Naive thymus-derived CD4-positive, alpha-beta T cell (primary cell): ENCODE measurements at regions not wholly inside any gene's neighbourhood (a gene's known extent, or its start where the extent isn't known, plus 50 kb on each side); places are given as distances from the start of the nearest gene placed in this dataset.

Source experiments
- ATAC-seq: fragments of 150-1000 bp; cut with Tn5 transposase; 2 replicates; pipeline ENCODE4 v1.10.0; 2021; ENCODE audit warnings: mild to moderate bottlenecking, moderate library complexity
- CTCF ChIA-PET: fragments of 350-600 bp; sonication (Branson Sonifier 250); formaldehyde crosslinking; loops from one replicate; lab custom pipeline; 2021; ENCODE audit warnings: antibody characterized with exemption; lab: Charles Lee
- POLR2A ChIA-PET: fragments of 350-600 bp; sonication (Branson Sonifier 250); formaldehyde crosslinking; loops from one replicate; lab custom pipeline; 2021; ENCODE audit warnings: antibody characterized with exemption, inconsistent platforms; lab: Charles Lee
- DNase-seq, 9 donors: peaks; one replicate each; pipeline versions ENCODE4 v3.0.0 to v3.0.0-alpha.2; 2020 to 2022; ENCODE audit warnings: mixed read lengths in 1 of 9
- H3K27ac ChIP-seq: one replicate; pipeline ENCODE4 v1.7.0; 2013; ENCODE audit warnings: mild to moderate bottlenecking, low read depth, low read length, moderate library complexity
- H3K27me3 ChIP-seq, 2 donors: one replicate each; pipeline ENCODE4 v1.7.0; 2013; ENCODE audit warnings: low read length in 2 of 2, mild to moderate bottlenecking in 2 of 2, moderate library complexity in 2 of 2; ENCODE audit not compliant: control insufficient read depth in 2 of 2, insufficient read depth in 2 of 2
- H3K36me3 ChIP-seq, 3 experiments: 1 replicate in 2 of 3; 2 replicates in 1 of 3; pipeline ENCODE4 v1.7.0; 2013; ENCODE audit warnings: low read length in 3 of 3, mild to moderate bottlenecking in 3 of 3, moderate library complexity in 1 of 3; ENCODE audit not compliant: insufficient read depth in 3 of 3, control insufficient read depth in 2 of 3
- H3K4me1 ChIP-seq, 2 donors: one replicate each; pipeline ENCODE4 v1.7.0; 2013; ENCODE audit warnings: low read length in 2 of 2, mild to moderate bottlenecking in 2 of 2, moderate library complexity in 1 of 2; ENCODE audit not compliant: control insufficient read depth in 2 of 2, insufficient read depth in 2 of 2
- H3K4me3 ChIP-seq: 2 replicates; pipeline ENCODE4 v1.7.0; 2013; ENCODE audit warnings: mild to moderate bottlenecking, low read length
- H3K9me3 ChIP-seq, 3 experiments: 1 replicate in 2 of 3; 2 replicates in 1 of 3; pipeline ENCODE4 v1.7.0; 2013; ENCODE audit warnings: low read length in 3 of 3; ENCODE audit not compliant: control insufficient read depth in 2 of 3
- H3K27ac Mint-ChIP-seq, 9 donors: one replicate each; pipeline ENCODE4 v1.8.0; 2020 to 2022; ENCODE audit warnings: mixed read lengths in 9 of 9, mild to moderate bottlenecking in 8 of 9, moderate library complexity in 5 of 9, inconsistent platforms in 2 of 9
- H3K27me3 Mint-ChIP-seq, 5 donors: one replicate each; pipeline ENCODE4 v1.8.0; 2021 to 2022; ENCODE audit warnings: mixed read lengths in 5 of 5, mild to moderate bottlenecking in 1 of 5
- H3K36me3 Mint-ChIP-seq, 5 donors: one replicate each; pipeline ENCODE4 v1.8.0; 2020 to 2022; ENCODE audit warnings: mixed read lengths in 5 of 5, mild to moderate bottlenecking in 3 of 5, inconsistent platforms in 1 of 5
- H3K4me1 Mint-ChIP-seq, 7 donors: one replicate each; pipeline ENCODE4 v1.8.0; 2020 to 2022; ENCODE audit warnings: mixed read lengths in 7 of 7, mild to moderate bottlenecking in 3 of 7, inconsistent platforms in 1 of 7
- H3K4me3 Mint-ChIP-seq, 10 donors: one replicate each; pipeline ENCODE4 v1.8.0; 2020 to 2022; ENCODE audit warnings: mild to moderate bottlenecking in 10 of 10, mixed read lengths in 10 of 10, moderate library complexity in 6 of 10, inconsistent platforms in 2 of 10
- H3K9me3 Mint-ChIP-seq, 11 donors: one replicate each; pipeline ENCODE4 v1.8.0; 2020 to 2022; ENCODE audit warnings: mixed read lengths in 11 of 11, mild to moderate bottlenecking in 4 of 11, inconsistent platforms in 1 of 11, moderate library complexity in 1 of 11
- intact Hi-C, 2 donors: fragments of 100-400 bp; cut with micrococcal nuclease; formaldehyde crosslinking; loops; one replicate each; pipeline ENCODE4 v1.15.1; 2023

GRCh38 chr6:168885196-168885595, 368.4 kb downstream of the THBS2 start:
- no peaks in the 10 kb centered on the region for H3K27me3 ChIP-seq
- H3K4me3 ChIP-seq = no peak overlapping the region
- H3K4me1 Mint-ChIP-seq = peaks cover 7 to 13% (median 9%) of the 10 kb centered on the region in 7 donors
- H3K4me1 ChIP-seq = peaks cover 8 to 9% of the 10 kb centered on the region in 2 donors
- no peaks in the 10 kb centered on the region for H3K36me3 Mint-ChIP-seq
- ChIA-PET POLR2A (no interaction called here), CTCF (no interaction called here)
- no peak overlapping the region for H3K27ac ChIP-seq
- peaks cover 0 to 2% (median 0%) of the 10 kb centered on the region in 11 donors for H3K9me3 Mint-ChIP-seq
- intact Hi-C loops = no loop called here
- no peak for DNase-seq
- H3K27me3 Mint-ChIP-seq = peaks cover 0 to 12% (median 0%) of the 10 kb centered on the region in 5 donors
- peak overlapping the region in 8 of 10 donors; percentile 11 to 93 (median 52) for H3K4me3 Mint-ChIP-seq
- no peaks in the 10 kb centered on the region for H3K9me3 ChIP-seq
- peak overlapping the region in 3 of 9 donors; percentile 38 to 91 (median 60) for H3K27ac Mint-ChIP-seq
- no peaks in the 10 kb centered on the region for H3K36me3 ChIP-seq
- no peak for ATAC-seq

DNA sequence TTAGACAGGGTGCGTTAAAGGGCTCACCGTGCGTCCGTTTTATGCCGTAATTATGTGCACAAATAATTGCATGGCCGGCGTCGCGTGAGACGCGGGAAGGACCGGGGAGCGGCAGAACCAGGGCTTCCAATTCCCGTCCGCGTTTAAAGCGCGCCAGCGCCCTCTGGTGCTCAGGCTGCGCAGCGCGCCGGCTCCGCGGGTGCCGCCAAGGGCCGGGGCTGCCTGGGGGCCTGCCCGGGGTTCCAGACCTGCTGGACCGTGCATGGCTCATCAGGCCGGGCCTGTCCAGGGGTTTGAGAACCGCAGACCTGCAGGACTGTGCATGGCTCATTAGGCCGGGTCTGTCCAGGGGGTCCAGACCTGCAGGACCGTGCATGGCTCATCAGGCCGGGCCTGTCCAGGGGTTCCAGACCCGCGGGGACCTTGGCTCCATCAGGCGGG, 369.0 kb downstream of the THBS2 start:
- H3K27ac ChIP-seq = peak overlapping the region; percentile 56
- ATAC-seq (peak; percentile 91), DNase-seq (peak; percentile 49 to 86 (median 82))
- Mint-ChIP-seq H3K9me3 (peaks cover 0 to 2% (median 0%) of the 10 kb centered on the region in 11 donors), H3K27ac (peak overlapping the region; percentile 86 to 95 (median 91)), H3K4me3 (peak overlapping the region; percentile 70 to 95 (median 90)), H3K27me3 (peaks cover 0 to 12% (median 0%) of the 10 kb centered on the region in 5 donors), H3K36me3 (no peaks in the 10 kb centered on the region), H3K4me1 (peaks cover 7 to 13% (median 9%) of the 10 kb centered on the region in 7 donors)
- H3K27me3 ChIP-seq = no peaks in the 10 kb centered on the region
- ChIA-PET POLR2A (no interaction called here), CTCF (no interaction called here)
- no peaks in the 10 kb centered on the region for H3K36me3 ChIP-seq
- peak overlapping the region; percentile 61 for H3K4me3 ChIP-seq
- intact Hi-C loops = loop anchor here (1.0 kb wide), 3 partner anchors 329 to 1700 kb away; partner anchors contain the start of gene PDCD2 (in 1 of the 2)
- no peaks in the 10 kb centered on the region for H3K9me3 ChIP-seq
- H3K4me1 ChIP-seq = peaks cover 8 to 9% of the 10 kb centered on the region in 2 donors

GRCh38 chr6:168884050-168884645, 369.5 kb downstream of the THBS2 start:
- intact Hi-C loops = loop anchor here (1.0 kb wide), 3 partner anchors 329 to 1700 kb away; partner anchors contain the start of gene PDCD2 (in 1 of the 2)
- peaks cover 0 to 2% (median 0%) of the 10 kb centered on the region in 11 donors for H3K9me3 Mint-ChIP-seq
- peak overlapping the region; percentile 70 to 95 (median 90) for H3K4me3 Mint-ChIP-seq
- H3K27me3 Mint-ChIP-seq = peaks cover 0 to 12% (median 0%) of the 10 kb centered on the region in 5 donors
- Histone ChIP-seq H3K4me1 (peaks cover 8 to 9% of the 10 kb centered on the region in 2 donors), H3K4me3 (peak overlapping the region; percentile 61), H3K27me3 (no peaks in the 10 kb centered on the region), H3K9me3 (no peaks in the 10 kb centered on the region), H3K27ac (peak overlapping the region; percentile 56), H3K36me3 (no peaks in the 10 kb centered on the region)
- peak overlapping the region; percentile 86 to 95 (median 91) for H3K27ac Mint-ChIP-seq
- H3K4me1 Mint-ChIP-seq = peaks cover 7 to 13% (median 9%) of the 10 kb centered on the region in 7 donors
- DNase-seq (no peak), ATAC-seq (peak; percentile 82)
- ChIA-PET POLR2A (no interaction called here), CTCF (interaction anchor here (1.0 kb wide), 1 partner anchor 515 kb away, joined by 4 read pairs; no protein-coding TSS in a partner anchor)
- H3K36me3 Mint-ChIP-seq = no peaks in the 10 kb centered on the region

DNA sequence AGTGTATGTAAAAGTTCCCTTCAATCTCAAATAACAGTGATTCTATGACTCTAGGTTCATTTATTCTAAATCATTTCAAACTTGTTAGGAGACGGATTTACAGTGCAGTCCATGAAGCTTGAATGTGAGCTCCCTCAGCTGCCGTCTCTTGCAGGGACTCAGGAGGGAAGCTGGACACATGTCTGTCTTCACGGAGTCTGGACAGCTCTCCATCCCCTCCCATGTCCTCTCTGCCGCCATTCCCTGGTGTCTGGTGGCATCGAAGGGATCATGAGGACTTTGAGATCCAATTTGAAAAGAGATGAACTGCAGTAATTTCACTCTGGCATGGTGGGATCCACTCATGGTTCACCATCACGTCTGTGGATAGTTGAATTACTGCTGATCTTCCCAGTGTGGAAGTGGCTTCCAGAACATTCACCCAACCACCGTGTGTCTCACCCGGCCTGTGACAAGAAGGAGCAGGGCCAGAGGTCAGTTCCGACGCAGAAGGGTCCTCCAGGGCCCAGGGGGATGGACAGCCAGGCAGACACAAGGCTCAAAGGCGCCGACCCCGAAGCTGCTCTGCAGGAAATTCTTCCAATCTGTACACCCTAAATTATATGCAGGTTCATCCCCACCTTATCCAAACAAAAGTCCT, 370.1 kb downstream of the THBS2 start:
- CTCF ChIA-PET = interaction anchor here (1.0 kb wide), 1 partner anchor 514 kb away, joined by 4 read pairs; no protein-coding TSS in a partner anchor
- DNase-seq = no peak
- peaks cover 8 to 9% of the 10 kb centered on the region in 2 donors for H3K4me1 ChIP-seq
- Mint-ChIP-seq H3K36me3 (no peaks in the 10 kb centered on the region), H3K9me3 (peaks cover 0 to 2% (median 0%) of the 10 kb centered on the region in 11 donors), H3K27me3 (peaks cover 0 to 12% (median 0%) of the 10 kb centered on the region in 5 donors), H3K4me3 (peak overlapping the region; percentile 9 to 95 (median 90)), H3K27ac (peak overlapping the region; percentile 86 to 95 (median 91)), H3K4me1 (peaks cover 7 to 13% (median 9%) of the 10 kb centered on the region in 7 donors)
- H3K36me3 ChIP-seq = no peaks in the 10 kb centered on the region
- H3K9me3 ChIP-seq = no peaks in the 10 kb centered on the region
- POLR2A ChIA-PET = no interaction called here
- no peak overlapping the region for H3K4me3 ChIP-seq
- intact Hi-C loops = loop anchor here (1.0 kb wide), 3 partner anchors 330 to 1701 kb away; partner anchors contain the start of gene PDCD2 (in 1 of the 2)
- H3K27me3 ChIP-seq = no peaks in the 10 kb centered on the region
- H3K27ac ChIP-seq = peak overlapping the region; percentile 56
- no peak for ATAC-seq

DNA sequence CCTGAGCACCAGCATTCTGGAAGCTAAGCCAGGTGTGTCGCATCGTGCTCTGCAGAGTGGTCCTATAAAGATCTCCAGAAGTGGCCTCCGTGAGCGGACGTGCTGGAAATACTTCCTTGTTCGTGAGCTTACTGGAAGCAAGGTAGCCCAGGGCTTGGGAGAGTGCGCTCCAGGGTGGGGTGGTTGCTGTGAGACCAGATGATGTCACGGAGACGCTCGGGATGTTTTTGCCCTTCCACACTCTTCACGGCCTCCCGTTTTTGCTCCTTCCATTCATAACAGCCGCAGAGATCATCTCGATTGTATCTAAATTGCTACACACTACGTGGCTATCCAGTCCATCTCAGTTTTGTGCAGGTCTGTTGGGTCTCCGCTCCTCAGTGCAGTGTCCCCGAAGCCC, 373.4 kb downstream of the THBS2 start:
- Mint-ChIP-seq H3K27ac (no peak overlapping the region), H3K4me3 (no peak overlapping the region), H3K27me3 (peaks cover 0 to 12% (median 0%) of the 10 kb centered on the region in 5 donors), H3K4me1 (peaks cover 7 to 20% (median 9%) of the 10 kb centered on the region in 7 donors), H3K36me3 (no peaks in the 10 kb centered on the region), H3K9me3 (peaks cover 0 to 2% (median 0%) of the 10 kb centered on the region in 11 donors)
- H3K27ac ChIP-seq = no peak overlapping the region
- H3K27me3 ChIP-seq = no peaks in the 10 kb centered on the region
- intact Hi-C loops = no loop called here
- H3K36me3 ChIP-seq = no peaks in the 10 kb centered on the region
- CTCF ChIA-PET = interaction anchor here (2.1 kb wide), 1 partner anchor 510 kb away, joined by 4 read pairs; no protein-coding TSS in a partner anchor
- no peaks in the 10 kb centered on the region for H3K9me3 ChIP-seq
- no peak for ATAC-seq
- H3K4me1 ChIP-seq = peaks cover 8 to 9% of the 10 kb centered on the region in 2 donors
- POLR2A ChIA-PET = interaction anchor here (1.1 kb wide), 1 partner anchor 510 kb away, joined by 3 read pairs; no protein-coding TSS in a partner anchor
- no peak for DNase-seq
- H3K4me3 ChIP-seq = no peak overlapping the region

GRCh38 chr6:168877821-168878282, 375.8 kb downstream of the THBS2 start:
- no peak for DNase-seq

More at GRCh38 chr6:168877821-168878282, 375.8 kb downstream of the THBS2 start:
- Mint-ChIP-seq H3K36me3 (no peaks in the 10 kb centered on the region), H3K27ac (no peak overlapping the region), H3K9me3 (peaks cover 0 to 1% (median 0%) of the 10 kb centered on the region in 11 donors), H3K27me3 (peaks cover 0 to 11% (median 5%) of the 10 kb centered on the region in 5 donors), H3K4me3 (no peak overlapping the region), H3K4me1 (peaks cover 0 to 12% (median 0%) of the 10 kb centered on the region in 7 donors)
- no peak overlapping the region for H3K27ac ChIP-seq
- no peak overlapping the region for H3K4me3 ChIP-seq
- no peaks in the 10 kb centered on the region for H3K36me3 ChIP-seq
- H3K27me3 ChIP-seq = no peaks in the 10 kb centered on the region
- ChIA-PET POLR2A (interaction anchor here (0.5 kb wide), 1 partner anchor 10 kb away, joined by 4 read pairs; no protein-coding TSS in a partner anchor), CTCF (interaction anchor here (0.6 kb wide), 1 partner anchor 16 kb away, joined by 3 read pairs; no protein-coding TSS in a partner anchor)
- no peaks in the 10 kb centered on the region for H3K4me1 ChIP-seq
- H3K9me3 ChIP-seq = no peaks in the 10 kb centered on the region
- intact Hi-C loops = no loop called here
- peak; percentile 71 for ATAC-seq
